ENCODE measurements at regions not wholly inside any gene's neighbourhood (a gene's known extent, or its start where the extent isn't known, plus 50 kb on each side); places are given as distances from the start of the nearest gene placed in this dataset.

- intact Hi-C loops (cut with DNase I), result no loop called here
- WGBS (ENCODE audit: insufficient coverage, low coverage, low lambda C conversion rate, missing lambda C conversion rate), result 70% methylated on average over 2 of the region's 26 CpGs
- no peak overlapping the region for H3K4me3 ChIP-seq
- TF ChIP-seq POLR2A (IDR thresholded peaks at IDR 0.05) (no peak), CTCF (IDR thresholded peaks at IDR 0.05) (no peak)
- H3K4me1 ChIP-seq, result peaks cover 0 to 15% (median 2%) of the 10 kb centered on the region in 4 donors
- no peak overlapping the region for H3K27ac ChIP-seq
- H3K27me3 ChIP-seq, result no peaks in the 10 kb centered on the region
- no peak for ATAC-seq
- no peaks in the 10 kb centered on the region for H3K9me3 ChIP-seq
- no peak for DNase-seq
- no peaks in the 10 kb centered on the region for H3K36me3 ChIP-seq
Observed at GRCh38 chr9:129415942-129416651, 204.8 kb downstream of the C9orf50 start.

- H3K4me3 ChIP-seq, result no peak overlapping the region
- TF ChIP-seq CTCF (IDR thresholded peaks at IDR 0.05), result no peak
- no peak for TF ChIP-seq POLR2A (IDR thresholded peaks at IDR 0.05)
- H3K4me1 ChIP-seq, result peaks cover 0 to 15% (median 2%) of the 10 kb centered on the region in 4 donors
- no peaks in the 10 kb centered on the region for H3K9me3 ChIP-seq
- ATAC-seq (peak in 2 of 4 donors; percentile 1 to 3), DNase-seq (no peak)
- H3K27me3 ChIP-seq, result no peaks in the 10 kb centered on the region
- no peaks in the 10 kb centered on the region for H3K36me3 ChIP-seq
- 64% methylated on average over 7 of the region's 21 CpGs for WGBS (ENCODE audit: insufficient coverage, low coverage, low lambda C conversion rate, missing lambda C conversion rate)
- intact Hi-C loops (cut with DNase I), result no loop called here
- H3K27ac ChIP-seq, result peak overlapping the region; percentile 96 to 100 (median 96)
Observed at GRCh38 chr9:129414993-129415941, 205.6 kb downstream of the C9orf50 start.

DNA sequence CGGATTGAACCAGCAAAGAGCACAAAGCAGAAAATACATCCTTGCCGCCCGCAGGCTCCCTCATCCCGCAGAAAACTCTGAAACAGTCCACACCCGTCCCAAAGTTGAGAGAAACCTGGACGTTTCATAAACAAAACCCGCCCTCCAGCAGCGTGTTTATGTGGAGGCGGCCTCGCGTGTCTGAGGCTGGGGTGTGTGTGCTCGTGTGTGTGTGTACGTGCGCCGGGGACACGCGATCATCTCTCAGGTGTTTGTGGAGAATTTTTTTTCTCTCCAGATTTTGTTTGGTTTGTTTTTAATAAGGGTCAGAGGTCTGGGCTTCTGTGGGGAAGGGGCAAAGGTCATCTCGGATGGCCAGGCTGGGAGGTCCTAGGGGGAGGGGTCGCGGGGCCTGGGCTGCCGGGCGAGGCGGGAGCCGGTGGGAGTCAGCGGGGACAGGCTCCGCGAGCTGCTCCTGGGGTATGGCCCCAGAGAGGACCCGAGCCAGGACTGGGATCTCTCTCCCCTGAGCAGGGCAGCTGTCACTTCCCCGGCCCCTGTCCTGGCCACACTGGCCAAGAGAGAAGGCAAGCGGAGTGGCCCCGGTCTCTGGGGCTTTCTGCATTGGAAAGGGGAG, 206.4 kb downstream of the C9orf50 start:
- intact Hi-C loops (cut with DNase I), result no loop called here
- Histone ChIP-seq H3K27ac (peak overlapping the region; percentile 96 to 100 (median 96)), H3K4me1 (peaks cover 0 to 15% (median 2%) of the 10 kb centered on the region in 4 donors), H3K9me3 (no peaks in the 10 kb centered on the region), H3K27me3 (no peaks in the 10 kb centered on the region), H3K36me3 (no peaks in the 10 kb centered on the region), H3K4me3 (peak overlapping the region; percentile 30 to 65 (median 65))
- DNase-seq (peak in 2 of 3 donors; percentile 67 to 76), ATAC-seq (peak; percentile 38 to 64 (median 53))
- TF ChIP-seq POLR2A (IDR thresholded peaks at IDR 0.05) (no peak), CTCF (IDR thresholded peaks at IDR 0.05) (no peak)
- 16% methylated on average over 15 of the region's 31 CpGs for WGBS (ENCODE audit: insufficient coverage, low coverage, low lambda C conversion rate, missing lambda C conversion rate)

- peak; percentile 99 to 100 (median 99) for DNase-seq
- 0% methylated on average over 14 of the region's 84 CpGs for WGBS (ENCODE audit: insufficient coverage, low coverage, low lambda C conversion rate, missing lambda C conversion rate)
- Histone ChIP-seq H3K4me3 (peak overlapping the region; percentile 37 to 65 (median 65)), H3K36me3 (no peaks in the 10 kb centered on the region), H3K4me1 (peaks cover 0 to 15% (median 2%) of the 10 kb centered on the region in 4 donors), H3K27me3 (no peaks in the 10 kb centered on the region), H3K9me3 (no peaks in the 10 kb centered on the region), H3K27ac (peak overlapping the region; percentile 96 to 100 (median 96))
- intact Hi-C loops (cut with DNase I), result no loop called here
- peak; percentile 78 to 91 (median 84) for ATAC-seq
- TF ChIP-seq POLR2A (IDR thresholded peaks at IDR 0.05) (peak; percentile 91), CTCF (IDR thresholded peaks at IDR 0.05) (no peak)
Observed at GRCh38 chr9:129413537-129414376, 207.1 kb downstream of the C9orf50 start.
